Hepatocyte (in vitro differentiated cells): ENCODE measurements at regions not wholly inside any gene's neighbourhood (a gene's known extent, or its start where the extent isn't known, plus 50 kb on each side); places are given as distances from the start of the nearest gene placed in this dataset.

Experiments
- DNase-seq: peaks from one replicate; pipeline ENCODE4 v3.0.0-alpha.2; 2016; ENCODE audit warnings: low spot score
- H2AFZ ChIP-seq: fragments of 200-600 bp; sonication (generic); 2 replicates; pipeline ENCODE4 v1.6.0; 2016; ENCODE audit warnings: antibody characterized with exemption, mild to moderate bottlenecking
- H3K27ac ChIP-seq: fragments of 200-600 bp; sonication (generic); 2 replicates; pipeline ENCODE4 v1.5.1; 2016; ENCODE audit warnings: mild to moderate bottlenecking
- H3K27me3 ChIP-seq: fragments of 200-600 bp; sonication (generic); 2 replicates; pipeline ENCODE4 v1.6.1; 2016
- H3K36me3 ChIP-seq: fragments of 200-600 bp; sonication (generic); replicated peaks from 2 replicates; pipeline ENCODE4 v1.5.1; 2016; ENCODE audit warnings: low read depth; ENCODE audit not compliant: insufficient read depth
- H3K4me1 ChIP-seq: fragments of 200-600 bp; sonication (generic); 2 replicates; pipeline ENCODE4 v1.5.1; 2016; ENCODE audit warnings: mild to moderate bottlenecking, moderate library complexity; ENCODE audit not compliant: insufficient read depth
- H3K4me2 ChIP-seq: fragments of 200-600 bp; sonication (generic); 2 replicates; pipeline ENCODE4 v1.6.0; 2016
- H3K4me3 ChIP-seq: fragments of 200-600 bp; sonication (generic); 2 replicates; pipeline ENCODE4 v1.5.1; 2016; ENCODE audit warnings: mild to moderate bottlenecking
- H3K79me2 ChIP-seq: fragments of 200-600 bp; sonication (generic); 2 replicates; pipeline ENCODE4 v1.6.0; 2017; ENCODE audit warnings: mild to moderate bottlenecking
- H3K9me2 ChIP-seq: fragments of 200-600 bp; sonication (generic); replicated peaks from 2 replicates; pipeline ENCODE4 v1.6.0; 2017; ENCODE audit warnings: mild to moderate bottlenecking; ENCODE audit not compliant: insufficient read depth
- H3K9me3 ChIP-seq: fragments of 200-600 bp; sonication (generic); 2 replicates; pipeline ENCODE4 v1.5.1; 2016; ENCODE audit warnings: low read depth, mild to moderate bottlenecking
- H4K20me1 ChIP-seq: fragments of 200-600 bp; sonication (generic); 2 replicates; pipeline ENCODE4 v1.6.0; 2016; ENCODE audit warnings: mild to moderate bottlenecking; ENCODE audit not compliant: insufficient read depth, poor library complexity, severe bottlenecking
- CTCF ChIP-seq: fragments of 200-600 bp; sonication (generic); IDR thresholded peaks from 2 replicates; pipeline ENCODE4 v1.5.1; 2016; ENCODE audit warnings: antibody characterized with exemption, mild to moderate bottlenecking; ENCODE audit not compliant: poor library complexity
- EZH2 ChIP-seq: fragments of 200-600 bp; sonication (generic); IDR thresholded peaks from 2 replicates; pipeline ENCODE4 v1.6.1; 2016; ENCODE audit warnings: antibody characterized with exemption, mild to moderate bottlenecking, borderline replicate concordance
- EZH2phosphoT487 ChIP-seq: fragments of 200-600 bp; sonication (generic); IDR thresholded peaks from one replicate; pipeline ENCODE4 v1.6.1; 2018; ENCODE audit warnings: antibody characterized with exemption, mild to moderate bottlenecking, low read depth, moderate library complexity; ENCODE audit not compliant: unreplicated experiment, severe bottlenecking
- WGBS: methylation state at CpG from one replicate; pipeline ENCODE4 v1.1.6; 2016; ENCODE audit warnings: low lambda C conversion rate; ENCODE audit errors: missing lambda C conversion rate; 5-methylcytosine and 5-hydroxymethylcytosine counted together

- no peak for DNase-seq
- no peaks in the 10 kb centered on the region for H3K79me2 ChIP-seq
- no peaks in the 10 kb centered on the region for H3K27me3 ChIP-seq
- H3K4me2 ChIP-seq: no peak overlapping the region
- H4K20me1 ChIP-seq: no peaks in the 10 kb centered on the region
- no peak overlapping the region for H2AFZ ChIP-seq
- 66% methylated on average over 4 of the region's 4 CpGs for WGBS
- no peak overlapping the region for H3K27ac ChIP-seq
- H3K9me2 ChIP-seq: no peaks in the 10 kb centered on the region
- no peaks in the 10 kb centered on the region for H3K4me1 ChIP-seq
- TF ChIP-seq EZH2phosphoT487 (no peak), CTCF (no peak), EZH2 (no peak)
- H3K36me3 ChIP-seq: no peaks in the 10 kb centered on the region
- H3K9me3 ChIP-seq: no peaks in the 10 kb centered on the region
- no peak overlapping the region for H3K4me3 ChIP-seq
Measured at GRCh38 chr2:16408331-16409005, 257.2 kb downstream of the CYRIA start.

DNA sequence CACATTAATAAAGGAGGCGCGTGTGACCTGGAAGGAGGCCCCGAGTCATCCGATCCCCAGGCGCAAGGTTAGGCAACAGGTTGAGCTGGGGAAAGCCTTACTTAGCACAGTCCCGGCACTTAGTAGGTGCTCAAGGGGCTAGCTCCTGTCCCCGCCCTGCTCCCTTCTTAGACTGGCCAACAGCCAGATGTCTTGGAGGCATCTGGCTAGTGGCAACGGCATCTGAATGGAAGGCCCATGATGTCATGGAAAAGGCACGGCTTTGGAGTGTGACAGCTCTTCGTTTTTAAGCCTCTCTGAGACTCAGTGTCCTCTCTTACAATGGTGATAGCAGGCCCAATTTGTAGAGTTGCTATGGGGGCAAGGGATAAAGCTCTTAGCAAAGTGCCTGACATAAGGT lies 258.3 kb downstream of the CYRIA start:
- WGBS: 82% methylated on average over 10 of the region's 10 CpGs
- Histone ChIP-seq H3K4me1 (no peaks in the 10 kb centered on the region), H3K9me3 (no peaks in the 10 kb centered on the region), H3K79me2 (no peaks in the 10 kb centered on the region), H3K4me3 (no peak overlapping the region), H3K36me3 (no peaks in the 10 kb centered on the region), H4K20me1 (no peaks in the 10 kb centered on the region), H3K4me2 (no peak overlapping the region), H3K27ac (no peak overlapping the region), H3K27me3 (no peaks in the 10 kb centered on the region), H3K9me2 (no peaks in the 10 kb centered on the region), H2AFZ (no peak overlapping the region)
- TF ChIP-seq EZH2 (no peak), EZH2phosphoT487 (no peak), CTCF (no peak)
- no peak for DNase-seq

DNA sequence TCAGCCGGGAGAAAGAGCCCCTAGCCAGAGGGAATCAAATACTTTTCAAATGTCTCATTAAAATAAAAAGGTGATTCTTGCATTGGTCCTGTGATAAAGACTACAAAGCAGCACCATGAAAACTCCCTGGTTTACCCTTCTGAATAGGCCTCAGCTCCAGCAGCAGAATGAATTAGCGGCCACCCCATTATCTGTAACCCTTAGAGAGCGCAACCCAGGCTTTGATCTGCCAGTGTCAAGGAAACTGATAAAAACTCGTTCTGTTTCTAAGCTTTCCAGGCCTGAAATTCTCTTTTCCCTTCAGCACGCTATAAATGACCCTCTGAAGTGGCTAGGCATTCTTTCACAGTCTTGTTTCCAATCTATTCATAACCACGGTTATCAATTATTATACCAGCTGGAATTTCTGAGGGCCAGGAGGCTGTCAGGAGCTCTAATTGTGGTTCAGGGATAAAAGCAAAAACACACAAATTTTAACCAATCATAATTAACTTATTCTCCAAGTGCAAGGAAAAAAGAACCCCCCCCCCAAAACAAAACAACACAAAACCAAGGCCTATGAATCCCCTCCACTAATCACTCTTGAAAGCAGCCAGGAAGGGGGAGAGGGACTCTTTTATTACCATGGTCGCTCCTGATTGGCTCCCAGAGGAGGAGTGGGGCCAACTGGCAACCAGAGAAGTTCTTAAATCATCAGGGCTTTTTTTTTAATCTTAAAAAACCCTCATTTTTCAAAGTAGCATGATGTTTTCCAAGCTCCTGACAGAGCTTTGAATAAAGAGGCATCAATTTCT lies 258.9 kb downstream of the CYRIA start:
- Histone ChIP-seq H3K4me2 (no peak overlapping the region), H3K4me1 (no peaks in the 10 kb centered on the region)

More for the DNA sequence above, 258.9 kb downstream of the CYRIA start:
- no peak overlapping the region for H2AFZ ChIP-seq
- H3K9me2 ChIP-seq: no peaks in the 10 kb centered on the region
- no peak overlapping the region for H3K4me3 ChIP-seq
- no peaks in the 10 kb centered on the region for H3K9me3 ChIP-seq
- DNase-seq: no peak
- 56% methylated on average over 7 of the region's 7 CpGs for WGBS
- H3K27me3 ChIP-seq: no peaks in the 10 kb centered on the region
- no peaks in the 10 kb centered on the region for H3K79me2 ChIP-seq
- TF ChIP-seq CTCF (no peak), EZH2phosphoT487 (no peak), EZH2 (no peak)
- no peak overlapping the region for H3K27ac ChIP-seq
- no peaks in the 10 kb centered on the region for H4K20me1 ChIP-seq
- H3K36me3 ChIP-seq: no peaks in the 10 kb centered on the region
